NCI-H1417 (cell line): ENCODE measurements at regions not wholly inside any gene's neighbourhood (a gene's known extent, or its start where the extent isn't known, plus 50 kb on each side); places are given as distances from the start of the nearest gene placed in this dataset.

Experiments
- DNase-seq, 3 experiments: peaks; one replicate each; lab custom pipeline; 2025; lab: John Stamatoyannopoulos, UW

- peak in 1 of 3 experiments; percentile 18 for DNase-seq
Observed at GRCh38 chr4:35364321-35364870, 879.9 kb downstream of the ARAP2 start.

DNA sequence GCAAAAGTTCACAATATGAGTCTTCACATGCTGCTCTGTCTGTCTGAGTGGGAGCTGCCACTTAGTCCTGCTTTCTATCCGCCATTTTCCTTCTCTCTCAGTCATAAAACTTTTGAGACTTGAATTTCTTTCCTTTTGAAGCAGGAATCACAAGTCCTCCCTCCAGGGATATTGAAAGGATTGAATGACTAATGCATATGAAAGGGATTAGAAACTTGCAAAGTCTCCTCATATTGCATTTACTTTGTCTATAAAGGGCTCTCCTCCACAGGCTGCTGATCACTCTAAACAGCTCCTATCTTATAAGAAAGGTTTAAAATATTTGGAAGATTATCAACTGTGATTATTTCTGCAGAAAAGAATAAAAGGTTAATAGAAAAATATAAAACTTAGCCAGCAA lies 879.1 kb downstream of the ARAP2 start:
- no peak for DNase-seq

GRCh38 chr4:35399912-35400311 lies 844.4 kb downstream of the ARAP2 start:
- DNase-seq = no peak

- DNase-seq = no peak
Observed at GRCh38 chr4:35423104-35423503, 821.2 kb downstream of the ARAP2 start.

- DNase-seq = no peak
Observed at GRCh38 chr4:35447474-35447873, 796.8 kb downstream of the ARAP2 start.

- no peak for DNase-seq
Observed at GRCh38 chr4:35459045-35459444, 785.3 kb downstream of the ARAP2 start.

- no peak for DNase-seq
Observed at GRCh38 chr4:35461931-35462659, 782.2 kb downstream of the ARAP2 start.

GRCh38 chr4:35463251-35463952 lies 780.9 kb downstream of the ARAP2 start:
- DNase-seq = no peak

DNA sequence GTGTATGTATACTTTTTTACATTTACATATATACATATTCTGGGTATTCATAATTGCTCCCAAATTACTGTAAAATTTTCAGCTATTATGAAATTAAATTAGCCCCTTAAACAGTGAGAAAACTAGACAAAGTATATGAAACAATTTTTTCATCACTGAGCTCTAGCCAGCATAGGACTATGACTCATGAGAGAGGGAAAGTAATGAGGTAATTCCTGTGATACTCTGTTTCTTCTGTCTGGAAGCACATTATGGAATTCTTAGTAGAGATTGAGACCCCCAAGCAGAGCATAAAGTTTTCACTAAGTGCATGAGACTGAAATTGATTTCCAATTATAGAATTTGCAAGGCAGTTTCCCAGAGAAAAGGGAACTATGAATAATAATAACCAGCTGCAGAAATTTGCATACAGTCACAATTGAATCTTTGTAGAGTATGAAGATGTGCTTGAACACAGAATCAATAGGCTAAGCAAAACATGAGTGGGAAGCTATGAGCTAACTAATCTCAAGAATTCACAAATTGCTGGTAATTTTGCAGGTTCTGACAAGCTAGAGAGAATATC lies 779.3 kb downstream of the ARAP2 start:
- no peak for DNase-seq

GRCh38 chr4:35491093-35491492 lies 753.2 kb downstream of the ARAP2 start:
- no peak for DNase-seq

- no peak for DNase-seq
Observed at GRCh38 chr4:35493977-35494376, 750.3 kb downstream of the ARAP2 start.

GRCh38 chr4:35494955-35495354 lies 749.4 kb downstream of the ARAP2 start:
- no peak for DNase-seq

- DNase-seq = peak; percentile 6 to 62 (median 49)
Observed at GRCh38 chr4:35500812-35501211, 743.5 kb downstream of the ARAP2 start.

DNA sequence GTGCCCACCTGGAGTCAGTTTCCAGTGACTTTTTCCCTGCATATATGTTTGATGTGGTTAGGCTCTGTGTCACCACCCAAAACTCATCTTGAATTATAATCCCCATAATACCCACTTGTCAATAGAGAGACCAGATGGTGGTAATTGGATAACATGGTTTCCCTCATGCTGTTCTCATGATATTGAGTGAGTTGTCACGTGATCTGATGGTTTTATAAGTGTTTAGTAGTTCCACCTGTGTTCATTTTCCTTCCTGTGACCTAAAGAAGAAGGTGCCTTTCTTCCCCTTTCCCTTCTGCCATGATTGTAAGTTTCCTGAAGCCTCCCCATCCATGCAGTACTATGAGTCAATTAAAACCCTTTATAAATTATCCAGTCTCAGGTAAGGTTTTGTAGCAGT lies 740.9 kb downstream of the ARAP2 start:
- peak in 1 of 3 experiments; percentile 4 for DNase-seq

- DNase-seq = no peak
Observed at GRCh38 chr4:35506161-35506560, 738.2 kb downstream of the ARAP2 start.

- DNase-seq = peak in 1 of 3 experiments; percentile 18
Observed at GRCh38 chr4:35511851-35512250, 732.5 kb downstream of the ARAP2 start.

GRCh38 chr4:35516102-35516501 lies 728.2 kb downstream of the ARAP2 start:
- peak in 1 of 3 experiments; percentile 3 for DNase-seq

GRCh38 chr4:35520059-35520458 lies 724.3 kb downstream of the ARAP2 start:
- DNase-seq = peak in 2 of 3 experiments; percentile 44 to 67

DNA sequence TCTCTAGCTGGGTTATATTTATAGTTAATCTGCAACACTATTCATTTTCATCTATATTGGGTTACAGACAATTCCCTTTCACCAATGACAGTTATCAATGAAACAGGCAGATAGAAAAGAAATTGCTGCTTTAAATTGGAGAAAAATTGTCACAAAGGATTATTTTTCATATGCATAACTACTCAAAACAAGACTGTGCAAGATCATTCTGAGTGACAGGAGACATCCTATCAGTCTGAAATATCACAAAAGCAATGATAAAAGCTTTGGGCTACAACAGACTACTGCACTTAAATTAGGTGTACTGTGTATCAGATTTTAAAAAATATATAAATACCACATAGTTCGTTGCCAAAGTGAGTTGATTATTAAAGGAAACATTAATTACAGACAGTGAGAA lies 722.6 kb downstream of the ARAP2 start:
- DNase-seq = no peak

DNA sequence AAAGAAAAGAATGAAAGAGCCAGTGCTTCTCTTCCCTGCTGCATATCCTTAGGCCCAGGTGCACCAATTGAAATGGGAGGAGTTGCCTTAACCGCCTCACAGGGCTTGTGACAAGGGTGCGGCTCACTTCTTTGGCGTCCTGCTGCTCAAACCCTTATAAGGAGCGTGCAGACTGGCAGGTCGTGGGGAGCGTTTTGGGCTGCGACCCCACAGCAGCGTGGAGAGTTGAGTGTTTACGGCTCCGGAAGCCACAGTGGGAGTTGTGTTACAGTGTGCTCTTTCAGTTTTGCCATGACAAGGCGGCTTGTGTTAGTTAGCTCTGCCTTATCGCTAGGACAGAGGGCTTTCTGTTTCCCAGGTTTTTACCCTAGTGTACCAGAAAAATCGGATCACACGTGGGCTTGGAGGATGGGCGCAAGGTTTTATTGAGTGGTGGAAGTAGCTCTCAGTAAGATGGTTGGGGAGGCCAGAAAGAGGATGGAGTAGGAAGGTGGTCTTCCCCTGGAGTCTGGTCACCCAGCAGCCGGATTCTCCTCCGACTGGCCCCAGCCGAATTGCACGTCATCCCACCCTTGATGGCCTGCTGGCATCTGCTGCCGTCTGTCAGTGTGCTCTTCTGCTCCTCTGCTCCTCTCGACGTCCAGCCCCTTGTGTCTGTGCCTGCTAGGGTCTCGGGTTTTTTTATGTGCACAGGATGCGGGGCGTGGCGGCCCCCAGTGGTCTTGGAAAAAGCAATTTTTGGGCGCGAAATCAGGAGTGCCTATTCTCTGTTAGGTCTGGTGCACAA lies 718.9 kb downstream of the ARAP2 start:
- peak in 1 of 3 experiments; percentile 81 for DNase-seq

- no peak for DNase-seq
Observed at GRCh38 chr4:35526456-35526855, 717.9 kb downstream of the ARAP2 start.

DNA sequence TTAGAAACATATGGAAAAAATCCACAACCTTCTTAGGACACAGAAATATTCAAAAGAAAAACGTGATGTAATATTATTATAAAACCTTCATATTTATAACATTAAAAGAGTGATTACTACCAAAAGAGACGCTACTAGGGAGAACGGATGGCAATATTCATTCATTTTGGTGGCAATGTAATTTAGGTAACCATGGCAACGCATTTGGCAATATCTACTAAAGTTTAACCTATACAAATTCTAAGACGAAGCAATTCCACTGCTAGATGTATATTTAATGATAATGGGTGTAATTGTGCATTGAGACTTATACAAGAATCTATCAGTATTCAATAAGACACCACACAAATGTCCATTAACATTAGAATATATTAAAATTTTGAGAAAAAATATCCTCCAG lies 709.4 kb downstream of the ARAP2 start:
- no peak for DNase-seq
